HL-60 (cell line): ENCODE measurements at regions not wholly inside any gene's neighbourhood (a gene's known extent, or its start where the extent isn't known, plus 50 kb on each side); places are given as distances from the start of the nearest gene placed in this dataset.

Source experiments
- DNase-seq, 2 experiments: peaks; one replicate each; pipeline ENCODE4 v3.0.0-alpha.2; 2010 to 2020; ENCODE audit warnings: low read depth in 1 of 2, low spot score in 1 of 2
- H3K27ac ChIP-seq: fragments of 250-450 bp; sonication (Bioruptor Pico); replicated peaks from 2 replicates; pipeline ENCODE4 v1.5.1; 2020; ENCODE audit warnings: mild to moderate bottlenecking, moderate library complexity
- H3K27me3 ChIP-seq: fragments of 250-450 bp; sonication (Bioruptor Pico); 2 replicates; pipeline ENCODE4 v1.5.1; 2021; ENCODE audit warnings: mild to moderate bottlenecking, moderate library complexity; ENCODE audit not compliant: insufficient read depth, poor library complexity, severe bottlenecking
- H3K4me3 ChIP-seq: replicated peaks from 2 replicates; pipeline ENCODE4 v1.5.1; 2011; ENCODE audit warnings: mild to moderate bottlenecking, control low read depth, low read length; ENCODE audit not compliant: insufficient read depth
- CTCF ChIP-seq: IDR thresholded peaks from one replicate; pipeline ENCODE4 v1.5.1; 2011; ENCODE audit warnings: low read length, control low read depth, inconsistent platforms; ENCODE audit not compliant: insufficient read depth
- GABPA ChIP-seq: IDR thresholded peaks from 2 replicates; pipeline ENCODE4 v1.6.1; 2012; ENCODE audit warnings: low read depth
- POLR2AphosphoS5 ChIP-seq: IDR thresholded peaks from 2 replicates; pipeline ENCODE4 v1.6.1; 2012; ENCODE audit warnings: low read depth
- REST ChIP-seq: IDR thresholded peaks from 2 replicates; pipeline ENCODE4 v1.6.1; 2012; ENCODE audit warnings: low read depth; ENCODE audit not compliant: insufficient replicate concordance
- SPI1 ChIP-seq: IDR thresholded peaks from 2 replicates; pipeline ENCODE4 v1.6.1; 2012; ENCODE audit warnings: low read depth, mild to moderate bottlenecking, borderline replicate concordance

GRCh38 chrX:38999967-39000745 is 198.9 kb downstream of the MID1IP1 start:
- Histone ChIP-seq H3K27me3 (no peaks in the 10 kb centered on the region), H3K4me3 (no peak overlapping the region), H3K27ac (no peak overlapping the region)
- peak in 1 of 2 experiments; percentile 21 for DNase-seq
- TF ChIP-seq CTCF (no peak), REST (no peak)

- Histone ChIP-seq H3K27ac (no peak overlapping the region), H3K27me3 (no peaks in the 10 kb centered on the region), H3K4me3 (no peak overlapping the region)
- DNase-seq, result no peak
- TF ChIP-seq POLR2AphosphoS5 (no peak), SPI1 (no peak), GABPA (no peak), CTCF (no peak), REST (no peak)
These were observed 199.5 kb downstream of the MID1IP1 start for GRCh38 chrX:39000802-39001201.

- H3K4me3 ChIP-seq, result no peak overlapping the region
- H3K27me3 ChIP-seq, result no peaks in the 10 kb centered on the region
- no peak overlapping the region for H3K27ac ChIP-seq
- no peak for DNase-seq
- TF ChIP-seq GABPA (no peak), CTCF (no peak), POLR2AphosphoS5 (no peak), SPI1 (no peak), REST (no peak)
These were observed 201.2 kb downstream of the MID1IP1 start for GRCh38 chrX:39002466-39002865.
